ENCODE measurements at regions not wholly inside any gene's neighbourhood (a gene's known extent, or its start where the extent isn't known, plus 50 kb on each side); places are given as distances from the start of the nearest gene placed in this dataset.

GRCh38 chr20:60168963-60169362 is 210.7 kb downstream of the CDH26 start:
- no peak overlapping the region for H3K4me3 ChIP-seq (ENCODE audit: low read depth, low read length)
- DNase-seq (ENCODE audit: low read depth): no peak
- no peak for TF ChIP-seq CTCF (conservative IDR thresholded peaks at IDR 0.05; ENCODE audit: low read depth, low read length)

- no peak overlapping the region for H3K4me3 ChIP-seq (ENCODE audit: low read depth, low read length)
- TF ChIP-seq CTCF (conservative IDR thresholded peaks at IDR 0.05; ENCODE audit: low read depth, low read length): no peak
These were observed 211.9 kb downstream of the CDH26 start for GRCh38 chr20:60170116-60170515.

GRCh38 chr20:60171313-60171712 is 213.1 kb downstream of the CDH26 start:
- no peak for TF ChIP-seq CTCF (conservative IDR thresholded peaks at IDR 0.05; ENCODE audit: low read depth, low read length)
- no peak overlapping the region for H3K4me3 ChIP-seq (ENCODE audit: low read depth, low read length)
- DNase-seq (ENCODE audit: low read depth): no peak

More at GRCh38 chr20:60170116-60170515, 211.9 kb downstream of the CDH26 start:
- DNase-seq (ENCODE audit: low read depth): no peak

GRCh38 chr20:60171738-60172137 is 213.5 kb downstream of the CDH26 start:
- no peak overlapping the region for H3K4me3 ChIP-seq (ENCODE audit: low read depth, low read length)
- no peak for TF ChIP-seq CTCF (conservative IDR thresholded peaks at IDR 0.05; ENCODE audit: low read depth, low read length)
- no peak for DNase-seq (ENCODE audit: low read depth)

GRCh38 chr20:60172346-60172984 is 214.2 kb downstream of the CDH26 start:
- no peak overlapping the region for H3K4me3 ChIP-seq (ENCODE audit: low read depth, low read length)
- DNase-seq (ENCODE audit: low read depth): no peak

GRCh38 chr20:60177080-60177479 is 218.9 kb downstream of the CDH26 start:
- no peak for DNase-seq (ENCODE audit: low read depth)
- H3K4me3 ChIP-seq (ENCODE audit: low read depth, low read length): no peak overlapping the region
- no peak for TF ChIP-seq CTCF (conservative IDR thresholded peaks at IDR 0.05; ENCODE audit: low read depth, low read length)

More at GRCh38 chr20:60172346-60172984, 214.2 kb downstream of the CDH26 start:
- TF ChIP-seq CTCF (conservative IDR thresholded peaks at IDR 0.05; ENCODE audit: low read depth, low read length): no peak

- TF ChIP-seq CTCF (conservative IDR thresholded peaks at IDR 0.05; ENCODE audit: low read depth, low read length): no peak
- no peak for DNase-seq (ENCODE audit: low read depth)
- no peak overlapping the region for H3K4me3 ChIP-seq (ENCODE audit: low read depth, low read length)
These were observed 222.8 kb downstream of the CDH26 start for GRCh38 chr20:60180986-60181385.
